ENCODE measurements at regions not wholly inside any gene's neighbourhood (a gene's known extent, or its start where the extent isn't known, plus 50 kb on each side); places are given as distances from the start of the nearest gene placed in this dataset.
"Not testable (repeated sequence)": the region's sequence is repeated elsewhere in the genome, so short reads cannot be mapped to it uniquely, and the experiment has no call there.

DNA sequence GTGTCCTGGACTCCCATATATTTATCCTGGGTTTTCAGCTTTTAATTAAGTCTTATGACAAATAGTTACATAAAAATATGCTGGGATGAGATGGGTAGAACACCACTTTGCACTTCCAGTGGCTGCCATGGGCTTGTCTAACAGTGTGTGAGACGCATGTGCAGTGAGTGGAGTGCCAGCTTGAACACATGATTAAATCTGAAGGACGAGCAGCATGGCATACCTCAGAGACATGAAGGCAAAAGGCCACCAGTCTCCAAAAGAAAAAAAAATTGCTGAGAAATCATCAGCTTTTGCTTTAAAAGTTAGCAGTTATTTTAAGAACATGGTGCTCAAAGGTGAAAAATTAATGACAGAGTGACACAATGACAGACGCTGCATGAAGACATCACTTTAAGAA is 139.0 kb upstream of the ADCY1 start:
- Histone ChIP-seq H3K18ac (ENCODE audit: low read length) (no peak overlapping the region), H3K27me3 (ENCODE audit: control insufficient read depth in 3 of 3, insufficient read depth in 3 of 3, low read depth in 1 of 3, low read length in 3 of 3) (no peaks in the 10 kb centered on the region), H3K4ac (ENCODE audit: low read length) (no peak overlapping the region), H2BK15ac (ENCODE audit: low read length) (no peak overlapping the region), H2BK120ac (ENCODE audit: low read depth, low read length) (no peak overlapping the region), H3K27ac (replicated peaks; ENCODE audit: low read length) (no peak overlapping the region), H3K14ac (ENCODE audit: low read length) (no peak overlapping the region), H4K91ac (ENCODE audit: low read depth, low read length, poor library complexity) (no peak overlapping the region), H3K4me3 (ENCODE audit: low read length in 2 of 2) (no peak overlapping the region), H3K9ac (ENCODE audit: low read depth, low read length, poor library complexity) (no peak overlapping the region), H3K79me1 (ENCODE audit: low read depth, low read length) (no peaks in the 10 kb centered on the region), H2BK5ac (ENCODE audit: low read length) (no peak overlapping the region), H2BK12ac (ENCODE audit: low read length) (no peak overlapping the region), H3K4me1 (ENCODE audit: control insufficient read depth in 2 of 2, insufficient read depth in 1 of 2, low read depth in 1 of 2, low read length in 2 of 2) (no peaks in the 10 kb centered on the region), H3K36me3 (replicated peaks in 1 of 2; ENCODE audit: control insufficient read depth in 2 of 2, insufficient read depth in 2 of 2, low read length in 2 of 2) (no peaks in the 10 kb centered on the region), H3K23ac (ENCODE audit: low read depth, low read length, poor library complexity) (no peak overlapping the region), H2AFZ (ENCODE audit: low read length) (no peak overlapping the region), H3K4me2 (ENCODE audit: insufficient read depth, low read length, poor library complexity, severe bottlenecking) (no peak overlapping the region), H4K8ac (ENCODE audit: low read depth, low read length) (no peak overlapping the region), H2AK5ac (ENCODE audit: low read depth, low read length) (no peak overlapping the region), H3K9me3 (replicated peaks in 1 of 2; ENCODE audit: control insufficient read depth in 2 of 2, insufficient read depth in 1 of 2, low read depth in 1 of 2, low read length in 2 of 2) (peaks cover 0 to 2% of the 10 kb centered on the region in 2 donors)
- no CpG with 5 or more reads among the region's 3 CpGs for WGBS, 2 donors (ENCODE audit: extremely low coverage in 2 of 2, insufficient read length in 2 of 2, insufficient replicate concordance in 1 of 2)
- no peak for DNase-seq (ENCODE audit: low spot score)

DNA sequence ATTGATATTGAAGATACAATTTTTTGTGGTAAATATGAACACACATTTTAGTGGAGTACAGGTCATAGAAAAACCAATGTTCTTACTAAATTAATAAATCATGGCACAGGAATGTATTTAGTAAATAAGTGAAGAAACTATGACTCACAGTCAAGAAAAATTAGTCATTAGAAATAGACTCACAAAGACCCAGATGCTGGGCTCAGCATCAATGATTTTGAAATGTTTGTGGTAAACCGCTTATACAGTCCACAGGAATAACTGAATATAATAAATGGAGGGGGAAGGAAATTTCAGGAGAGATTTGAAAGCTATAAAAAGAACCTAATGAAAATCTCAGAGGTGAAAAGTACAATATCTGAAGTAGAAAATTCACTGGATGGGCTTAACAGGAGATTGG is 138.3 kb upstream of the ADCY1 start:
- Histone ChIP-seq H3K79me1 (ENCODE audit: low read depth, low read length) (no peaks in the 10 kb centered on the region), H3K27me3 (ENCODE audit: control insufficient read depth in 3 of 3, insufficient read depth in 3 of 3, low read depth in 1 of 3, low read length in 3 of 3) (no peaks in the 10 kb centered on the region), H3K9ac (ENCODE audit: low read depth, low read length, poor library complexity) (no peak overlapping the region), H3K14ac (ENCODE audit: low read length) (no peak overlapping the region), H3K23ac (ENCODE audit: low read depth, low read length, poor library complexity) (no peak overlapping the region), H3K18ac (ENCODE audit: low read length) (no peak overlapping the region), H3K4me3 (ENCODE audit: low read length in 2 of 2) (no peak overlapping the region), H2BK120ac (ENCODE audit: low read depth, low read length) (no peak overlapping the region), H3K4me1 (ENCODE audit: control insufficient read depth in 2 of 2, insufficient read depth in 1 of 2, low read depth in 1 of 2, low read length in 2 of 2) (no peaks in the 10 kb centered on the region), H2AK5ac (ENCODE audit: low read depth, low read length) (no peak overlapping the region), H4K91ac (ENCODE audit: low read depth, low read length, poor library complexity) (no peak overlapping the region), H3K27ac (replicated peaks; ENCODE audit: low read length) (no peak overlapping the region), H3K4me2 (ENCODE audit: insufficient read depth, low read length, poor library complexity, severe bottlenecking) (no peak overlapping the region), H2BK12ac (ENCODE audit: low read length) (no peak overlapping the region), H2AFZ (ENCODE audit: low read length) (no peak overlapping the region), H2BK15ac (ENCODE audit: low read length) (no peak overlapping the region), H3K4ac (ENCODE audit: low read length) (no peak overlapping the region), H3K9me3 (replicated peaks in 1 of 2; ENCODE audit: control insufficient read depth in 2 of 2, insufficient read depth in 1 of 2, low read depth in 1 of 2, low read length in 2 of 2) (peaks cover 0 to 2% of the 10 kb centered on the region in 2 donors), H3K36me3 (replicated peaks in 1 of 2; ENCODE audit: control insufficient read depth in 2 of 2, insufficient read depth in 2 of 2, low read length in 2 of 2) (no peaks in the 10 kb centered on the region), H2BK5ac (ENCODE audit: low read length) (no peak overlapping the region), H4K8ac (ENCODE audit: low read depth, low read length) (no peak overlapping the region)
- WGBS, 2 donors (ENCODE audit: extremely low coverage in 2 of 2, insufficient read length in 2 of 2, insufficient replicate concordance in 1 of 2), result no CpG with 5 or more reads among the region's 1 CpG
- DNase-seq (ENCODE audit: low spot score), result no peak

DNA sequence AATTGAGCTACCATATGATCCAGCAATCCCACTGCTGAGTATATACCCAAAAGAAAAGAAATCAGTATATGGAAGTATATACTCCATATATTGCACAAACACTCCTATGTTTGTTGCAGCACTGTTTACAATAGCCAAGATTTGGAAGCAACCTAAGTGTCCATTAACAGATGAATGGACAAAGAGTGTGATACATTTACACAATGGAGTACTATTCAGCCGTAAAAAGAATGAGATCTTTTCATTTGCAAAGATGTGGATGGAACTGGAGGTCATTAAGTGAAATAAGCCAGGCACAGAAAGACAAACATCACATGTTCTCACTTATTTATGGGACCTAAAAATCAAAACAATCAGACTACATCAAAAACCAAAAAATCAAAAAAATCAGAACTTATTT is 133.4 kb upstream of the ADCY1 start:
- not testable (repeated sequence) for H3K4me2 ChIP-seq (ENCODE audit: insufficient read depth, low read length, poor library complexity, severe bottlenecking); H4K8ac ChIP-seq (ENCODE audit: low read depth, low read length); H4K91ac ChIP-seq (ENCODE audit: low read depth, low read length, poor library complexity); H3K23ac ChIP-seq (ENCODE audit: low read depth, low read length, poor library complexity); H3K14ac ChIP-seq (ENCODE audit: low read length); H2BK120ac ChIP-seq (ENCODE audit: low read depth, low read length); H3K79me1 ChIP-seq (ENCODE audit: low read depth, low read length); H3K36me3 ChIP-seq (replicated peaks in 1 of 2; ENCODE audit: control insufficient read depth in 2 of 2, insufficient read depth in 2 of 2, low read length in 2 of 2); DNase-seq (ENCODE audit: low spot score); H3K27ac ChIP-seq (replicated peaks; ENCODE audit: low read length); H3K4me3 ChIP-seq (ENCODE audit: low read length in 2 of 2); H2BK5ac ChIP-seq (ENCODE audit: low read length); H3K9ac ChIP-seq (ENCODE audit: low read depth, low read length, poor library complexity); H2AK5ac ChIP-seq (ENCODE audit: low read depth, low read length); H3K18ac ChIP-seq (ENCODE audit: low read length); H2AFZ ChIP-seq (ENCODE audit: low read length); H3K4me1 ChIP-seq (ENCODE audit: control insufficient read depth in 2 of 2, insufficient read depth in 1 of 2, low read depth in 1 of 2, low read length in 2 of 2); H3K4ac ChIP-seq (ENCODE audit: low read length); H2BK12ac ChIP-seq (ENCODE audit: low read length); H2BK15ac ChIP-seq (ENCODE audit: low read length); H3K27me3 ChIP-seq (ENCODE audit: control insufficient read depth in 3 of 3, insufficient read depth in 3 of 3, low read depth in 1 of 3, low read length in 3 of 3); H3K9me3 ChIP-seq (replicated peaks in 1 of 2; ENCODE audit: control insufficient read depth in 2 of 2, insufficient read depth in 1 of 2, low read depth in 1 of 2, low read length in 2 of 2)
- no CpG with 5 or more reads among the region's 1 CpG for WGBS, 2 donors (ENCODE audit: extremely low coverage in 2 of 2, insufficient read length in 2 of 2, insufficient replicate concordance in 1 of 2)

DNA sequence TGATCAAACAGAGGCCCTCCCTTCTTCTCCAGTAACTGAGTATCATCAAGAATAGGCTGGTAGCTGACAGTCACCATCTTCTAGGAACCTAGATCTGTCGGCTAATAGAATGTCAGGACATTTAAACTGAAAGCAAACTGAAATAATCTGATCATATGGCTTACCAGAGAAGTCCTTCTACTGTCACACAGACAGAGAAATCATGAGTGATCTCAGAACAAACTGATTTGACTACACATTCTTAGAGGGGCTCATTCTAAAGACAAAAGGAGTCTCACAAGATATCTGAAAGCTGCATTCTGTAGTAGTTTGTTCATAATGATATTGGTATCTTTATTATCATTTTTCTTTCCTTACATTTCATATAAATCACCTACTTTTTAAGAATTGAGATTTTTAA is 130.9 kb upstream of the ADCY1 start:
- Histone ChIP-seq H3K36me3 (replicated peaks in 1 of 2; ENCODE audit: control insufficient read depth in 2 of 2, insufficient read depth in 2 of 2, low read length in 2 of 2) (no peaks in the 10 kb centered on the region), H2BK12ac (ENCODE audit: low read length) (no peak overlapping the region), H3K27ac (replicated peaks; ENCODE audit: low read length) (no peak overlapping the region), H3K4me1 (ENCODE audit: control insufficient read depth in 2 of 2, insufficient read depth in 1 of 2, low read depth in 1 of 2, low read length in 2 of 2) (no peaks in the 10 kb centered on the region), H3K4me3 (ENCODE audit: low read length in 2 of 2) (no peak overlapping the region), H3K4ac (ENCODE audit: low read length) (no peak overlapping the region), H2AK5ac (ENCODE audit: low read depth, low read length) (no peak overlapping the region), H2AFZ (ENCODE audit: low read length) (no peak overlapping the region), H4K8ac (ENCODE audit: low read depth, low read length) (no peak overlapping the region), H3K9me3 (replicated peaks in 1 of 2; ENCODE audit: control insufficient read depth in 2 of 2, insufficient read depth in 1 of 2, low read depth in 1 of 2, low read length in 2 of 2) (no peaks in the 10 kb centered on the region), H3K27me3 (ENCODE audit: control insufficient read depth in 3 of 3, insufficient read depth in 3 of 3, low read depth in 1 of 3, low read length in 3 of 3) (peaks cover 0 to 4% (median 2%) of the 10 kb centered on the region in 3 experiments), H2BK5ac (ENCODE audit: low read length) (no peak overlapping the region), H3K18ac (ENCODE audit: low read length) (no peak overlapping the region), H2BK15ac (ENCODE audit: low read length) (no peak overlapping the region), H3K4me2 (ENCODE audit: insufficient read depth, low read length, poor library complexity, severe bottlenecking) (no peak overlapping the region), H3K79me1 (ENCODE audit: low read depth, low read length) (no peaks in the 10 kb centered on the region), H2BK120ac (ENCODE audit: low read depth, low read length) (no peak overlapping the region), H3K9ac (ENCODE audit: low read depth, low read length, poor library complexity) (no peak overlapping the region), H3K23ac (ENCODE audit: low read depth, low read length, poor library complexity) (no peak overlapping the region), H3K14ac (ENCODE audit: low read length) (no peak overlapping the region), H4K91ac (ENCODE audit: low read depth, low read length, poor library complexity) (no peak overlapping the region)
- WGBS, 2 donors (ENCODE audit: extremely low coverage in 2 of 2, insufficient read length in 2 of 2, insufficient replicate concordance in 1 of 2), result no CpG with 5 or more reads among the region's 1 CpG
- DNase-seq (ENCODE audit: low spot score), result no peak

Data from neuronal stem cell (in vitro differentiated cells).